H1 (cell line): ENCODE measurements at regions not wholly inside any gene's neighbourhood (a gene's known extent, or its start where the extent isn't known, plus 50 kb on each side); places are given as distances from the start of the nearest gene placed in this dataset.

ENCODE experiments used
- CTCF ChIA-PET: fragments of 300-600 bp; sonication (Branson Sonifier 250); formaldehyde crosslinking; loops from one replicate; lab custom pipeline; 2021; ENCODE audit not compliant: partially characterized antibody; lab: Charles Lee
- POLR2A ChIA-PET: fragments of 300-600 bp; sonication (Branson Sonifier 250); formaldehyde crosslinking; loops from one replicate; lab custom pipeline; 2021; ENCODE audit warnings: inconsistent platforms; ENCODE audit not compliant: partially characterized antibody; lab: Charles Lee
- DNase-seq, 2 experiments: peaks; one replicate each; pipeline versions ENCODE4 v3.0.0 to v3.0.0-alpha.2; 2010 to 2022; ENCODE audit warnings: low spot score in 2 of 2, low read depth in 1 of 2, mixed read lengths in 1 of 2
- FAIRE-seq: peaks from 2 replicates; lab custom pipeline; 2011; peaks lifted over from hg19 to GRCh38; lab: Jason Lieb, UNC
- H2AFZ ChIP-seq: 2 replicates; pipeline ENCODE4 v1.8.1; 2012; ENCODE audit warnings: low read length, inconsistent platforms
- H2AK5ac ChIP-seq: 2 replicates; pipeline ENCODE4 v1.6.1; 2013; ENCODE audit warnings: low read depth, low read length
- H2BK120ac ChIP-seq: replicated peaks from 2 replicates; pipeline ENCODE3; 2013; ENCODE audit warnings: low read depth, low read length, inconsistent platforms
- H2BK12ac ChIP-seq: 2 replicates; pipeline ENCODE4 v1.6.1; 2013; ENCODE audit warnings: low read depth, low read length
- H2BK15ac ChIP-seq: 2 replicates; pipeline ENCODE4 v1.6.1; 2013; ENCODE audit warnings: low read length
- H2BK20ac ChIP-seq: 2 replicates; pipeline ENCODE4 v1.6.1; 2013; ENCODE audit warnings: low read length
- H2BK5ac ChIP-seq: 2 replicates; pipeline ENCODE4 v1.6.1; 2013; ENCODE audit warnings: low read depth, low read length
- H3K14ac ChIP-seq: 2 replicates; pipeline ENCODE4 v1.6.1; 2013; ENCODE audit warnings: inconsistent platforms; ENCODE audit not compliant: insufficient read length
- H3K18ac ChIP-seq: 2 replicates; pipeline ENCODE4 v1.6.1; 2013; ENCODE audit warnings: low read length; ENCODE audit errors: extremely low read depth
- H3K23ac ChIP-seq: 2 replicates; pipeline ENCODE4 v1.6.1; 2013; ENCODE audit warnings: inconsistent platforms; ENCODE audit not compliant: insufficient read length
- H3K23me2 ChIP-seq: 2 replicates; pipeline ENCODE4 v1.6.1; 2013; ENCODE audit warnings: low read depth, low read length
- H3K27ac ChIP-seq: 2 replicates; pipeline ENCODE4 v1.6.1; 2011; ENCODE audit warnings: low read depth, low read length, inconsistent platforms
- H3K27me3 ChIP-seq, 4 experiments: replicated peaks in 1 of 4; 1 replicate in 1 of 4; 2 replicates in 3 of 4; pipeline versions ENCODE4 v1.6.1 to v1.8.1; 2011 to 2013; ENCODE audit warnings: low read length in 3 of 4, mild to moderate bottlenecking in 3 of 4, inconsistent platforms in 2 of 4, mixed read lengths in 2 of 4, moderate library complexity in 1 of 4; ENCODE audit not compliant: control insufficient read depth in 3 of 4, insufficient read depth in 3 of 4; ENCODE audit errors: extremely low read depth in 1 of 4
- H3K36me3 ChIP-seq, 4 experiments: 2 replicates each; pipeline versions ENCODE4 v1.6.1 to v1.8.1; 2011 to 2013; ENCODE audit warnings: mild to moderate bottlenecking in 4 of 4, low read length in 3 of 4, moderate library complexity in 2 of 4, control low read depth in 1 of 4, inconsistent platforms in 1 of 4; ENCODE audit not compliant: insufficient read depth in 4 of 4, control insufficient read depth in 2 of 4
- H3K4ac ChIP-seq: replicated peaks from 2 replicates; pipeline ENCODE3; 2013; ENCODE audit warnings: low read length, low read depth, mixed read lengths, inconsistent platforms; ENCODE audit not compliant: insufficient read length
- H3K4me1 ChIP-seq, 4 experiments: replicated peaks in 1 of 4; 1 replicate in 1 of 4; 2 replicates in 3 of 4; pipeline versions ENCODE4 v1.6.1 to v1.8.1; 2011 to 2013; ENCODE audit warnings: low read length in 3 of 4, inconsistent platforms in 2 of 4, mixed read lengths in 1 of 4; ENCODE audit not compliant: insufficient read depth in 4 of 4, control insufficient read depth in 3 of 4
- H3K4me2 ChIP-seq, 2 experiments: 2 replicates each; pipeline versions ENCODE4 v1.6.1 to v1.8.1; 2011 to 2013; ENCODE audit warnings: low read depth in 2 of 2, low read length in 2 of 2, control low read depth in 1 of 2, inconsistent platforms in 1 of 2, mild to moderate bottlenecking in 1 of 2; ENCODE audit not compliant: insufficient read depth in 1 of 2
- H3K4me3 ChIP-seq, 4 experiments: fragments of 200-600, 300-600 bp in 1 of 4; sonication (generic), shearing (Covaris generic), sonication (Bioruptor Twin) in 1 of 4; 2 replicates each; pipeline versions ENCODE4 v1.5.1 to v1.8.1; 2011 to 2016; ENCODE audit warnings: low read length in 4 of 4, low read depth in 3 of 4, control low read depth in 2 of 4, inconsistent platforms in 2 of 4, mild to moderate bottlenecking in 2 of 4, mixed read lengths in 1 of 4, moderate library complexity in 1 of 4; ENCODE audit not compliant: insufficient read depth in 2 of 4; ENCODE audit errors: extremely low read depth in 1 of 4
- H3K56ac ChIP-seq: replicated peaks from 2 replicates; pipeline ENCODE3; 2013; ENCODE audit warnings: low read depth, mild to moderate bottlenecking, mixed read lengths, low read length, inconsistent platforms; ENCODE audit not compliant: insufficient read length
- H3K79me1 ChIP-seq: 2 replicates; pipeline ENCODE4 v1.6.1; 2013; ENCODE audit warnings: low read depth, low read length, control low read depth
- H3K79me2 ChIP-seq, 2 experiments: 2 replicates each; pipeline versions ENCODE4 v1.6.1 to v1.8.1; 2012 to 2013; ENCODE audit warnings: low read length in 2 of 2, mild to moderate bottlenecking in 2 of 2, inconsistent platforms in 1 of 2; ENCODE audit not compliant: insufficient read depth in 2 of 2, control insufficient read depth in 1 of 2
- H3K9ac ChIP-seq, 4 experiments: replicated peaks in 1 of 4; 1 replicate in 1 of 4; 2 replicates in 3 of 4; pipeline versions ENCODE4 v1.6.1 to v1.8.1; 2011 to 2013; ENCODE audit warnings: low read depth in 3 of 4, low read length in 3 of 4, control low read depth in 2 of 4, mild to moderate bottlenecking in 2 of 4, moderate library complexity in 2 of 4, inconsistent platforms in 1 of 4; ENCODE audit errors: extremely low read depth in 1 of 4
- H3K9me3 ChIP-seq, 2 experiments: 2 replicates each; pipeline versions ENCODE4 v1.6.1 to v1.8.1; 2012 to 2013; ENCODE audit warnings: mild to moderate bottlenecking in 2 of 2, moderate library complexity in 2 of 2, control low read depth in 1 of 2, inconsistent platforms in 1 of 2, low read depth in 1 of 2, low read length in 1 of 2, mixed read lengths in 1 of 2; ENCODE audit not compliant: insufficient read depth in 2 of 2
- H4K20me1 ChIP-seq, 2 experiments: replicated peaks in 1 of 2; 2 replicates each; pipeline versions ENCODE3 to v1.8.1; 2011 to 2013; ENCODE audit warnings: inconsistent platforms in 2 of 2, low read length in 2 of 2, mild to moderate bottlenecking in 1 of 2; ENCODE audit not compliant: insufficient read depth in 2 of 2, control insufficient read depth in 1 of 2
- H4K5ac ChIP-seq: 2 replicates; pipeline ENCODE4 v1.6.1; 2013; ENCODE audit warnings: low read length, low read depth, mixed read lengths, inconsistent platforms; ENCODE audit not compliant: insufficient read length
- H4K8ac ChIP-seq: 2 replicates; pipeline ENCODE4 v1.8.0; 2013; ENCODE audit warnings: mild to moderate bottlenecking, moderate library complexity, low read length, inconsistent platforms; ENCODE audit not compliant: insufficient read depth; ENCODE audit errors: extremely low read depth
- H4K91ac ChIP-seq: replicated peaks from 2 replicates; pipeline ENCODE3; 2013; ENCODE audit warnings: low read length, mixed read lengths, inconsistent platforms; ENCODE audit not compliant: insufficient read length
- EP300 ChIP-seq, 2 experiments: IDR thresholded peaks; 1 replicate in 1 of 2; 2 replicates in 1 of 2; pipeline ENCODE4 v1.6.1; 2011 to 2012; ENCODE audit warnings: low read depth in 2 of 2, low read length in 2 of 2, mild to moderate bottlenecking in 2 of 2, borderline replicate concordance in 1 of 2, inconsistent platforms in 1 of 2, moderate library complexity in 1 of 2
- GTF2F1 ChIP-seq: IDR thresholded peaks from 2 replicates; pipeline ENCODE4 v1.6.1; 2012; ENCODE audit warnings: low read depth, low read length, improper control_type of control experiment, borderline replicate concordance
- KDM5A ChIP-seq: fragments of 200-600 bp; IDR thresholded peaks from 2 replicates; pipeline ENCODE4 v1.7.1; 2012; ENCODE audit warnings: mild to moderate bottlenecking, low read length, inconsistent platforms, mixed read lengths
- SAP30 ChIP-seq: fragments of 300-600 bp; sonication (generic); IDR thresholded peaks from 2 replicates; pipeline ENCODE4 v1.7.1; 2012; ENCODE audit warnings: low read length, moderate library complexity, mild to moderate bottlenecking, inconsistent platforms; ENCODE audit not compliant: insufficient read depth, insufficient replicate concordance
- SP4 ChIP-seq: IDR thresholded peaks from 2 replicates; pipeline ENCODE4 v1.6.1; 2012; ENCODE audit warnings: low read length, inconsistent platforms
- TAF7 ChIP-seq: optimal IDR thresholded peaks from 2 replicates; pipeline ENCODE3; 2011; ENCODE audit warnings: low read depth, mild to moderate bottlenecking, inconsistent platforms, low read length, moderate library complexity, borderline replicate concordance
- YY1 ChIP-seq: IDR thresholded peaks from 2 replicates; pipeline ENCODE4 v1.6.1; 2011; ENCODE audit warnings: low read depth, mild to moderate bottlenecking, low read length
- WGBS, 2 experiments: shearing (Covaris generic) in 1 of 2; methylation state at CpG; one replicate each; pipeline versions ENCODE4 v1.1.6 to v1.1.7; 2013 to 2015; ENCODE audit warnings: low lambda C conversion rate in 2 of 2, mixed read lengths in 2 of 2, inconsistent platforms in 1 of 2, low coverage in 1 of 2, missing lambda C conversion rate in 1 of 2; ENCODE audit not compliant: insufficient replicate concordance in 2 of 2, insufficient coverage in 1 of 2, insufficient read length in 1 of 2; ENCODE audit errors: extremely low coverage in 1 of 2, missing lambda C conversion rate in 1 of 2; 5-methylcytosine and 5-hydroxymethylcytosine counted together
- TF ChIP-seq, protein P1 (sequence below): IDR thresholded peaks from 2 replicates; pipeline ENCODE4 v1.6.1; 2012; ENCODE audit warnings: inconsistent platforms

DNA sequence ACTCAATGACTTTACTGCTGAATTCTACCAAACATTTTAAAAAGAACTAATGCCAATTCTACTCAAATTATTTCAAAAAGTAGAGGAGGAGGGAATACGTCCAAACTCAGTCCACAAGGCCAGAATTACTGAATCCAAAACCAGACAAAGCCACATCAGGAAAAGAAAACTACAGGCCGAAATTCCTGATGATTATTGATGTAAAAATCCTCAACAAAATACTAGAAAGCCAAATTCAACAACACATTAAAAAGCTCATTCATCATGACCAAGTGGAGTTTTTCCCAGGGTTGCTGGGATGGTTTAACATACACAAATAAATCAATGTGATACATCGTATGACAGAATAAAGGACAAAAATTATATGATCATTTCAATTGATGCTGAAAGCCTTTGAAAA is 103.9 kb upstream of the UBE2E3 start:
- H2AK5ac ChIP-seq, result no peak overlapping the region
- no peaks in the 10 kb centered on the region for H3K79me1 ChIP-seq
- H3K4me3 ChIP-seq, result no peak overlapping the region
- no peak overlapping the region for H2BK120ac ChIP-seq
- H3K9me3 ChIP-seq, result no peaks in the 10 kb centered on the region
- H3K27me3 ChIP-seq, result no peaks in the 10 kb centered on the region
- no peak overlapping the region for H3K27ac ChIP-seq
- no peak overlapping the region for H3K18ac ChIP-seq
- TF ChIP-seq KDM5A, result no peak
- TF ChIP-seq SP4, result no peak
- TF ChIP-seq, protein P1, sequence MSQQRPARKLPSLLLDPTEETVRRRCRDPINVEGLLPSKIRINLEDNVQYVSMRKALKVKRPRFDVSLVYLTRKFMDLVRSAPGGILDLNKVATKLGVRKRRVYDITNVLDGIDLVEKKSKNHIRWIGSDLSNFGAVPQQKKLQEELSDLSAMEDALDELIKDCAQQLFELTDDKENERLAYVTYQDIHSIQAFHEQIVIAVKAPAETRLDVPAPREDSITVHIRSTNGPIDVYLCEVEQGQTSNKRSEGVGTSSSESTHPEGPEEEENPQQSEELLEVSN, result no peak
- no peak for TF ChIP-seq YY1
- no peak for TF ChIP-seq EP300 (IDR thresholded peaks at IDR 0.05; ENCODE audit: borderline replicate concordance in 1 of 2, low read depth in 2 of 2, low read length in 2 of 2)
- TF ChIP-seq GTF2F1, result no peak
- no peak for TF ChIP-seq TAF7
- no peak for TF ChIP-seq SAP30
- no peak for FAIRE-seq
- H4K91ac ChIP-seq, result no peak overlapping the region
- CTCF ChIA-PET, result no interaction called here
- DNase-seq, result no peak
- H4K20me1 ChIP-seq, result no peaks in the 10 kb centered on the region
- 31% methylated on average over 3 of the region's 3 CpGs; no CpG with 5 or more reads in 1 of the 2 experiments for WGBS, 2 experiments
- no peak overlapping the region for H2BK20ac ChIP-seq
- no peak overlapping the region for H2BK5ac ChIP-seq
- POLR2A ChIA-PET, result no interaction called here
- H2AFZ ChIP-seq, result no peak overlapping the region
- no peak overlapping the region for H4K8ac ChIP-seq
- no peak overlapping the region for H3K9ac ChIP-seq
- no peak overlapping the region for H3K4ac ChIP-seq
- H3K4me2 ChIP-seq, result no peak overlapping the region
- no peak overlapping the region for H2BK15ac ChIP-seq
- H3K23ac ChIP-seq, result no peak overlapping the region
- H3K23me2 ChIP-seq, result no peaks in the 10 kb centered on the region
- no peak overlapping the region for H2BK12ac ChIP-seq
- H4K5ac ChIP-seq, result no peak overlapping the region
- H3K36me3 ChIP-seq, result no peaks in the 10 kb centered on the region
- no peaks in the 10 kb centered on the region for H3K79me2 ChIP-seq
- H3K4me1 ChIP-seq, result no peaks in the 10 kb centered on the region
- H3K56ac ChIP-seq, result no peak overlapping the region
- no peak overlapping the region for H3K14ac ChIP-seq
